Brain pericyte (primary cell): ENCODE measurements at regions not wholly inside any gene's neighbourhood (a gene's known extent, or its start where the extent isn't known, plus 50 kb on each side); places are given as distances from the start of the nearest gene placed in this dataset.

Source experiments
- DNase-seq: peaks from one replicate; pipeline ENCODE4 v3.0.0-alpha.2; 2012; ENCODE audit warnings: low read depth, low spot score

GRCh38 chr1:208513799-208514198 is 269.6 kb upstream of the PLXNA2 start:
- no peak for DNase-seq

GRCh38 chr1:208515129-208515528 is 270.9 kb upstream of the PLXNA2 start:
- no peak for DNase-seq

- DNase-seq = no peak
Observed at GRCh38 chr1:208516780-208517179, 272.6 kb upstream of the PLXNA2 start.

- no peak for DNase-seq
Observed at GRCh38 chr1:208520438-208521099, 276.4 kb upstream of the PLXNA2 start.

- DNase-seq = no peak
Observed at GRCh38 chr1:208521534-208521933, 277.4 kb upstream of the PLXNA2 start.

GRCh38 chr1:208523007-208523406 is 278.8 kb upstream of the PLXNA2 start:
- no peak for DNase-seq

GRCh38 chr1:208524376-208524775 is 280.2 kb upstream of the PLXNA2 start:
- no peak for DNase-seq

- no peak for DNase-seq
Observed at GRCh38 chr1:208524925-208525324, 280.7 kb upstream of the PLXNA2 start.

- DNase-seq = no peak
Observed at GRCh38 chr1:208525417-208525816, 281.2 kb upstream of the PLXNA2 start.

GRCh38 chr1:208526613-208527125 is 282.5 kb upstream of the PLXNA2 start:
- no peak for DNase-seq

GRCh38 chr1:208527156-208527555 is 283.0 kb upstream of the PLXNA2 start:
- DNase-seq = no peak

GRCh38 chr1:208528578-208529240 is 284.5 kb upstream of the PLXNA2 start:
- no peak for DNase-seq

GRCh38 chr1:208531003-208531750 is 287.0 kb upstream of the PLXNA2 start:
- DNase-seq = no peak

GRCh38 chr1:208533746-208534598 is 289.8 kb upstream of the PLXNA2 start:
- DNase-seq = no peak

GRCh38 chr1:208534599-208534897 is 290.4 kb upstream of the PLXNA2 start:
- no peak for DNase-seq

GRCh38 chr1:208534979-208535378 is 290.8 kb upstream of the PLXNA2 start:
- DNase-seq = no peak

- DNase-seq = no peak
Observed at GRCh38 chr1:208535511-208535910, 291.3 kb upstream of the PLXNA2 start.

GRCh38 chr1:208536212-208536611 is 292.0 kb upstream of the PLXNA2 start:
- no peak for DNase-seq

- no peak for DNase-seq
Observed at GRCh38 chr1:208537198-208537597, 293.0 kb upstream of the PLXNA2 start.

GRCh38 chr1:208538078-208538477 is 293.9 kb upstream of the PLXNA2 start:
- no peak for DNase-seq

GRCh38 chr1:208538587-208538986 is 294.4 kb upstream of the PLXNA2 start:
- no peak for DNase-seq

GRCh38 chr1:208540724-208541123 is 296.5 kb upstream of the PLXNA2 start:
- DNase-seq = no peak
